WTC11 (cell line): ENCODE measurements at regions not wholly inside any gene's neighbourhood (a gene's known extent, or its start where the extent isn't known, plus 50 kb on each side); places are given as distances from the start of the nearest gene placed in this dataset.

Experiments
- ATF1 ChIP-seq: sonication (generic); formaldehyde crosslinking; IDR thresholded peaks from 2 replicates; pipeline ENCODE4 v1.8.1; 2023; ENCODE audit warnings: mild to moderate bottlenecking, moderate library complexity, missing genetic modification reagents
- CREB1 ChIP-seq: sonication (generic); formaldehyde crosslinking; IDR thresholded peaks from 2 replicates; pipeline ENCODE4 v1.8.0; 2023; ENCODE audit warnings: mild to moderate bottlenecking, missing genetic modification reagents
- IRF2 ChIP-seq: sonication (generic); formaldehyde crosslinking; IDR thresholded peaks from 2 replicates; pipeline ENCODE4 v1.8.0; 2022; ENCODE audit warnings: low read depth, missing genetic modification reagents, borderline replicate concordance
- NR1H2 ChIP-seq: sonication (generic); formaldehyde crosslinking; IDR thresholded peaks from 2 replicates; pipeline ENCODE4 v1.9.0; 2021; ENCODE audit warnings: mild to moderate bottlenecking, moderate library complexity, missing genetic modification reagents
- SP1 ChIP-seq: sonication (generic); formaldehyde crosslinking; conservative IDR thresholded peaks from 2 replicates; pipeline ENCODE4 v1.8.1; 2022; ENCODE audit warnings: missing genetic modification reagents
- TP53 ChIP-seq: sonication (generic); formaldehyde crosslinking; IDR thresholded peaks from 2 replicates; pipeline ENCODE4 v1.8.1; 2023; ENCODE audit warnings: mild to moderate bottlenecking, missing genetic modification reagents
- ZBTB21 ChIP-seq: sonication (generic); formaldehyde crosslinking; IDR thresholded peaks from 2 replicates; pipeline ENCODE4 v1.8.1; 2023; ENCODE audit warnings: mild to moderate bottlenecking, missing genetic modification reagents, borderline replicate concordance
- ZNF671 ChIP-seq: fragments of 250-450 bp; sonication (Bioruptor Pico); IDR thresholded peaks from 2 replicates; pipeline ENCODE4 v1.8.0; 2021; ENCODE audit warnings: mild to moderate bottlenecking
- TF ChIP-seq, protein P1 (sequence below): fragments of 200-600 bp; IDR thresholded peaks from 2 replicates; pipeline ENCODE4 v1.8.0; 2022; ENCODE audit warnings: antibody characterized with exemption
- TF ChIP-seq, protein P2 (sequence below): sonication (generic); formaldehyde crosslinking; IDR thresholded peaks from 2 replicates; pipeline ENCODE4 v1.8.0; 2022; ENCODE audit warnings: mild to moderate bottlenecking, missing genetic modification reagents
- TF ChIP-seq, protein P3 (sequence below): sonication (generic); formaldehyde crosslinking; IDR thresholded peaks from 2 replicates; pipeline ENCODE4 v1.8.1; 2023; ENCODE audit warnings: mild to moderate bottlenecking, missing genetic modification reagents, moderate library complexity
- TF ChIP-seq, protein P4 (sequence below): sonication (generic); formaldehyde crosslinking; IDR thresholded peaks from 2 replicates; pipeline ENCODE4 v1.8.0; 2023; ENCODE audit warnings: missing genetic modification reagents, mild to moderate bottlenecking, borderline replicate concordance

DNA sequence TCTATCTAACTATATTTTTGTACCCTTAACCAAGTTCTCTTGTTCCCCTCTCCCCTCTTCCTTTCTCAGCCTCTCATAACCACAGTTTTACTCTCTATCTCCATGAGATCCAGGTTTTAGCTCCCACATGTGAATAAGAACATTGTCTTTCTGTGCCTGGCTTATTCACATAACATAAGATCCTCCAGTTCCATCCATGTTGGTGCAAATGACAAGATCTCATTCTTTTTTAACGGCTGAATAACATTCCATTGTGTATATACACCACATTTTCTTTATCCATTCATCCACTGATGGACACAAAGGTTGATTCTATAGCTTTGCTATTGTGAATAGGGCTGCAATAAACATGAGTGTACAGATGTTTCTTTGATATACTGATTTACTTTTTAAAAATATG, 83.9 kb upstream of the TMEM178A start:
- TF ChIP-seq, protein P1, sequence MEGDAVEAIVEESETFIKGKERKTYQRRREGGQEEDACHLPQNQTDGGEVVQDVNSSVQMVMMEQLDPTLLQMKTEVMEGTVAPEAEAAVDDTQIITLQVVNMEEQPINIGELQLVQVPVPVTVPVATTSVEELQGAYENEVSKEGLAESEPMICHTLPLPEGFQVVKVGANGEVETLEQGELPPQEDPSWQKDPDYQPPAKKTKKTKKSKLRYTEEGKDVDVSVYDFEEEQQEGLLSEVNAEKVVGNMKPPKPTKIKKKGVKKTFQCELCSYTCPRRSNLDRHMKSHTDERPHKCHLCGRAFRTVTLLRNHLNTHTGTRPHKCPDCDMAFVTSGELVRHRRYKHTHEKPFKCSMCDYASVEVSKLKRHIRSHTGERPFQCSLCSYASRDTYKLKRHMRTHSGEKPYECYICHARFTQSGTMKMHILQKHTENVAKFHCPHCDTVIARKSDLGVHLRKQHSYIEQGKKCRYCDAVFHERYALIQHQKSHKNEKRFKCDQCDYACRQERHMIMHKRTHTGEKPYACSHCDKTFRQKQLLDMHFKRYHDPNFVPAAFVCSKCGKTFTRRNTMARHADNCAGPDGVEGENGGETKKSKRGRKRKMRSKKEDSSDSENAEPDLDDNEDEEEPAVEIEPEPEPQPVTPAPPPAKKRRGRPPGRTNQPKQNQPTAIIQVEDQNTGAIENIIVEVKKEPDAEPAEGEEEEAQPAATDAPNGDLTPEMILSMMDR, result no peak
- TF ChIP-seq, protein P2, sequence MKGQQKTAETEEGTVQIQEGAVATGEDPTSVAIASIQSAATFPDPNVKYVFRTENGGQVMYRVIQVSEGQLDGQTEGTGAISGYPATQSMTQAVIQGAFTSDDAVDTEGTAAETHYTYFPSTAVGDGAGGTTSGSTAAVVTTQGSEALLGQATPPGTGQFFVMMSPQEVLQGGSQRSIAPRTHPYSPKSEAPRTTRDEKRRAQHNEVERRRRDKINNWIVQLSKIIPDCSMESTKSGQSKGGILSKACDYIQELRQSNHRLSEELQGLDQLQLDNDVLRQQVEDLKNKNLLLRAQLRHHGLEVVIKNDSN (CRISPR knock-in tag), result no peak
- TF ChIP-seq, protein P3, sequence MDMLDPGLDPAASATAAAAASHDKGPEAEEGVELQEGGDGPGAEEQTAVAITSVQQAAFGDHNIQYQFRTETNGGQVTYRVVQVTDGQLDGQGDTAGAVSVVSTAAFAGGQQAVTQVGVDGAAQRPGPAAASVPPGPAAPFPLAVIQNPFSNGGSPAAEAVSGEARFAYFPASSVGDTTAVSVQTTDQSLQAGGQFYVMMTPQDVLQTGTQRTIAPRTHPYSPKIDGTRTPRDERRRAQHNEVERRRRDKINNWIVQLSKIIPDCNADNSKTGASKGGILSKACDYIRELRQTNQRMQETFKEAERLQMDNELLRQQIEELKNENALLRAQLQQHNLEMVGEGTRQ (CRISPR knock-in tag), result no peak
- TF ChIP-seq SP1 (CRISPR knock-in tag), result no peak
- no peak for TF ChIP-seq TP53 (CRISPR knock-in tag)
- TF ChIP-seq ZNF671, result no peak
- no peak for TF ChIP-seq NR1H2 (CRISPR knock-in tag)
- no peak for TF ChIP-seq IRF2 (CRISPR knock-in tag)
- TF ChIP-seq ZBTB21, result no peak
- TF ChIP-seq ATF1 (CRISPR knock-in tag), result no peak
- no peak for TF ChIP-seq CREB1 (CRISPR knock-in tag)
- TF ChIP-seq, protein P4, sequence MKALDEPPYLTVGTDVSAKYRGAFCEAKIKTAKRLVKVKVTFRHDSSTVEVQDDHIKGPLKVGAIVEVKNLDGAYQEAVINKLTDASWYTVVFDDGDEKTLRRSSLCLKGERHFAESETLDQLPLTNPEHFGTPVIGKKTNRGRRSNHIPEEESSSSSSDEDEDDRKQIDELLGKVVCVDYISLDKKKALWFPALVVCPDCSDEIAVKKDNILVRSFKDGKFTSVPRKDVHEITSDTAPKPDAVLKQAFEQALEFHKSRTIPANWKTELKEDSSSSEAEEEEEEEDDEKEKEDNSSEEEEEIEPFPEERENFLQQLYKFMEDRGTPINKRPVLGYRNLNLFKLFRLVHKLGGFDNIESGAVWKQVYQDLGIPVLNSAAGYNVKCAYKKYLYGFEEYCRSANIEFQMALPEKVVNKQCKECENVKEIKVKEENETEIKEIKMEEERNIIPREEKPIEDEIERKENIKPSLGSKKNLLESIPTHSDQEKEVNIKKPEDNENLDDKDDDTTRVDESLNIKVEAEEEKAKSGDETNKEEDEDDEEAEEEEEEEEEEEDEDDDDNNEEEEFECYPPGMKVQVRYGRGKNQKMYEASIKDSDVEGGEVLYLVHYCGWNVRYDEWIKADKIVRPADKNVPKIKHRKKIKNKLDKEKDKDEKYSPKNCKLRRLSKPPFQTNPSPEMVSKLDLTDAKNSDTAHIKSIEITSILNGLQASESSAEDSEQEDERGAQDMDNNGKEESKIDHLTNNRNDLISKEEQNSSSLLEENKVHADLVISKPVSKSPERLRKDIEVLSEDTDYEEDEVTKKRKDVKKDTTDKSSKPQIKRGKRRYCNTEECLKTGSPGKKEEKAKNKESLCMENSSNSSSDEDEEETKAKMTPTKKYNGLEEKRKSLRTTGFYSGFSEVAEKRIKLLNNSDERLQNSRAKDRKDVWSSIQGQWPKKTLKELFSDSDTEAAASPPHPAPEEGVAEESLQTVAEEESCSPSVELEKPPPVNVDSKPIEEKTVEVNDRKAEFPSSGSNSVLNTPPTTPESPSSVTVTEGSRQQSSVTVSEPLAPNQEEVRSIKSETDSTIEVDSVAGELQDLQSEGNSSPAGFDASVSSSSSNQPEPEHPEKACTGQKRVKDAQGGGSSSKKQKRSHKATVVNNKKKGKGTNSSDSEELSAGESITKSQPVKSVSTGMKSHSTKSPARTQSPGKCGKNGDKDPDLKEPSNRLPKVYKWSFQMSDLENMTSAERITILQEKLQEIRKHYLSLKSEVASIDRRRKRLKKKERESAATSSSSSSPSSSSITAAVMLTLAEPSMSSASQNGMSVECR (CRISPR knock-in tag), result no peak
